Esophagus (tissue), 2 donors: ENCODE measurements at regions not wholly inside any gene's neighbourhood (a gene's known extent, or its start where the extent isn't known, plus 50 kb on each side); places are given as distances from the start of the nearest gene placed in this dataset.

ENCODE experiments used
- H3K27ac ChIP-seq, 2 donors: one replicate each; pipeline ENCODE4 v1.5.1; 2013; ENCODE audit warnings: low read depth in 2 of 2, mild to moderate bottlenecking in 2 of 2, inconsistent platforms in 1 of 2, low read length in 1 of 2, moderate library complexity in 1 of 2
- H3K27me3 ChIP-seq, 2 donors: one replicate each; pipeline ENCODE4 v1.6.1; 2013; ENCODE audit warnings: low read length in 2 of 2, control low read depth in 1 of 2, mild to moderate bottlenecking in 1 of 2; ENCODE audit not compliant: insufficient read depth in 2 of 2, control insufficient read depth in 1 of 2
- H3K36me3 ChIP-seq, 2 donors: one replicate each; pipeline ENCODE4 v1.6.1; 2013; ENCODE audit warnings: low read length in 1 of 2; ENCODE audit not compliant: control insufficient read depth in 2 of 2, insufficient read depth in 2 of 2
- H3K4me1 ChIP-seq, 2 donors: one replicate each; pipeline ENCODE4 v1.6.1; 2013; ENCODE audit warnings: low read length in 1 of 2; ENCODE audit not compliant: control insufficient read depth in 2 of 2, insufficient read depth in 2 of 2
- H3K4me3 ChIP-seq, 2 donors: one replicate each; pipeline ENCODE4 v1.5.1; 2013; ENCODE audit warnings: low read length in 2 of 2, mild to moderate bottlenecking in 2 of 2, low read depth in 1 of 2, moderate library complexity in 1 of 2
- H3K9me3 ChIP-seq, 2 donors: one replicate each; pipeline ENCODE4 v1.6.1; 2013; ENCODE audit warnings: mild to moderate bottlenecking in 2 of 2, low read depth in 1 of 2, low read length in 1 of 2, moderate library complexity in 1 of 2; ENCODE audit not compliant: control insufficient read depth in 2 of 2, insufficient read depth in 1 of 2
- WGBS, 2 donors: extraction: QIAGEN DNeasy Blood & Tissue Kit; methylation state at CpG; one replicate each; pipeline ENCODE4 v1.1.7; 2013; 5-methylcytosine and 5-hydroxymethylcytosine counted together
- donor health status: healthy with polysubstance abuse.
- donor health status: Bipolar disorder and iron deficiency.

GRCh38 chr14:76264384-76264783, 111.6 kb upstream of the ESRRB start:
- no peak overlapping the region for H3K4me3 ChIP-seq
- H3K9me3 ChIP-seq, result peaks cover 0 to 2% of the 10 kb centered on the region in 2 donors
- no peaks in the 10 kb centered on the region for H3K4me1 ChIP-seq
- H3K27me3 ChIP-seq, result no peaks in the 10 kb centered on the region
- H3K27ac ChIP-seq, result no peak overlapping the region
- WGBS, 2 donors, result 81 to 92% methylated on average over 6 of the region's 6 CpGs
- H3K36me3 ChIP-seq, result no peaks in the 10 kb centered on the region

- H3K36me3 ChIP-seq, result no peaks in the 10 kb centered on the region
- WGBS, 2 donors, result 25 to 26% methylated on average over 27 of the region's 27 CpGs
Measured at GRCh38 chr14:76267322-76268046, 108.5 kb upstream of the ESRRB start.

GRCh38 chr14:76268047-76268431, 107.9 kb upstream of the ESRRB start:
- H3K27ac ChIP-seq, result no peak overlapping the region
- peak overlapping the region in 1 of 2 donors; percentile 42 for H3K4me3 ChIP-seq
- no peaks in the 10 kb centered on the region for H3K36me3 ChIP-seq
- no peaks in the 10 kb centered on the region for H3K27me3 ChIP-seq
- no peaks in the 10 kb centered on the region for H3K4me1 ChIP-seq
- WGBS, 2 donors, result 21 to 34% methylated on average over 8 of the region's 8 CpGs
- H3K9me3 ChIP-seq, result peaks cover 0 to 2% of the 10 kb centered on the region in 2 donors

More at GRCh38 chr14:76267322-76268046, 108.5 kb upstream of the ESRRB start:
- H3K4me3 ChIP-seq, result peak overlapping the region; percentile 26 to 42
- no peak overlapping the region for H3K27ac ChIP-seq
- no peaks in the 10 kb centered on the region for H3K4me1 ChIP-seq
- peaks cover 0 to 2% of the 10 kb centered on the region in 2 donors for H3K9me3 ChIP-seq
- H3K27me3 ChIP-seq, result no peaks in the 10 kb centered on the region

- no peaks in the 10 kb centered on the region for H3K36me3 ChIP-seq
Measured at GRCh38 chr14:76268700-76269099, 107.2 kb upstream of the ESRRB start.

GRCh38 chr14:76271041-76271755, 104.7 kb upstream of the ESRRB start:
- H3K4me3 ChIP-seq, result no peak overlapping the region
- no peak overlapping the region for H3K27ac ChIP-seq
- 61 to 70% methylated on average over 15 of the region's 15 CpGs for WGBS, 2 donors
- H3K36me3 ChIP-seq, result no peaks in the 10 kb centered on the region
- H3K4me1 ChIP-seq, result no peaks in the 10 kb centered on the region
- H3K27me3 ChIP-seq, result no peaks in the 10 kb centered on the region
- H3K9me3 ChIP-seq, result no peaks in the 10 kb centered on the region

More at GRCh38 chr14:76268700-76269099, 107.2 kb upstream of the ESRRB start:
- Histone ChIP-seq H3K4me3 (no peak overlapping the region), H3K27me3 (no peaks in the 10 kb centered on the region), H3K4me1 (no peaks in the 10 kb centered on the region), H3K9me3 (peaks cover 0 to 2% of the 10 kb centered on the region in 2 donors), H3K27ac (no peak overlapping the region)
- 78 to 80% methylated on average over 9 of the region's 9 CpGs for WGBS, 2 donors

GRCh38 chr14:76272349-76272748, 103.6 kb upstream of the ESRRB start:
- Histone ChIP-seq H3K4me1 (no peaks in the 10 kb centered on the region), H3K36me3 (no peaks in the 10 kb centered on the region), H3K4me3 (no peak overlapping the region), H3K9me3 (no peaks in the 10 kb centered on the region), H3K27me3 (no peaks in the 10 kb centered on the region), H3K27ac (no peak overlapping the region)

GRCh38 chr14:76272774-76273173, 103.2 kb upstream of the ESRRB start:
- Histone ChIP-seq H3K4me1 (no peaks in the 10 kb centered on the region), H3K9me3 (no peaks in the 10 kb centered on the region), H3K4me3 (no peak overlapping the region), H3K27ac (no peak overlapping the region), H3K27me3 (no peaks in the 10 kb centered on the region), H3K36me3 (no peaks in the 10 kb centered on the region)

GRCh38 chr14:76273346-76273745, 102.6 kb upstream of the ESRRB start:
- no peaks in the 10 kb centered on the region for H3K27me3 ChIP-seq
- no peak overlapping the region for H3K27ac ChIP-seq
- no peaks in the 10 kb centered on the region for H3K4me1 ChIP-seq
- H3K4me3 ChIP-seq, result no peak overlapping the region
- no peaks in the 10 kb centered on the region for H3K36me3 ChIP-seq
- no peaks in the 10 kb centered on the region for H3K9me3 ChIP-seq
- 66 to 78% methylated on average over 2 of the region's 2 CpGs for WGBS, 2 donors

- Histone ChIP-seq H3K27me3 (no peaks in the 10 kb centered on the region), H3K4me3 (no peak overlapping the region), H3K36me3 (no peaks in the 10 kb centered on the region), H3K4me1 (no peaks in the 10 kb centered on the region), H3K9me3 (peaks cover 0 to under 1% of the 10 kb centered on the region in 2 donors), H3K27ac (no peak overlapping the region)
- 86 to 90% methylated on average over 3 of the region's 3 CpGs for WGBS, 2 donors
Measured at GRCh38 chr14:76274324-76274723, 101.6 kb upstream of the ESRRB start.
